HS-27A (cell line): ENCODE measurements at regions not wholly inside any gene's neighbourhood (a gene's known extent, or its start where the extent isn't known, plus 50 kb on each side); places are given as distances from the start of the nearest gene placed in this dataset.

ENCODE experiments used
- DNase-seq: peaks from one replicate; pipeline ENCODE4 v3.0.0-alpha.2; 2012; ENCODE audit warnings: low read depth, missing footprints

DNA sequence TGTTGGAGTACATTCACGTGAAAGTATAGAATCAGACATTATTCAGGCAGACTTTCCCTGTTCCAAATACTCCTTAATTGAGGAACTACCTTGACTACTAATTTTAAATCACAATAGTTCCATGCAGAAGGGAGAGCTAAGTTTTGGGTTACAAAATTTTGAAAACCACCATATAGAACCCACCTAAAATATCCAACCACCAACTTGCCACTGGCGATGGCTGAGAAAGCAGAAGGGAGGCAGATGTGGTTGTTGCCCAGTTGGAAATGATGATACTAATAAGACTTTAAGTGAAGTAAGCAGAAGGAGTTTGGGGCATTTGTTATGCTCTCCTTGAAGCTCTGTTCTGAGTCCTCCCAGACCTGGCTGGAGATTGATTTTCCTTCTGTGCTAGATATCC is 190.7 kb downstream of the HLX start:
- no peak for DNase-seq

DNA sequence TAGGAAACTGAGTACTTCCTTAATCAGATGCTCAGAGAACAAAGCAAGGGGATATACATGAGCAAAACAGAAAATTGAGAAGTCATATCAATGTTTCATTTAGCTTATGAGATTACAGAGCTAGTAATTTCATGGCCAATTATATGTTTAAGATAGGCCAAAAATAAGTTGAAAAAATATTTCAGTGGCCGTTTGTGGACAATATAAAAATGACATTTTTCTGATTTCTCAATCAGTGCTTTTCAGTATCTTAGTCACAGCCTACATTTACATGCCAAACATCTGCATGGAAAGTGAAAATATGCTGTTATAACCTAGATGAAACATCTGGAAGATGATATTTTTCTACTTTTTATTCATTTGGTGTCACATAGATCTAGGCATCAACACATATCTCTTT is 192.5 kb downstream of the HLX start:
- DNase-seq: no peak

DNA sequence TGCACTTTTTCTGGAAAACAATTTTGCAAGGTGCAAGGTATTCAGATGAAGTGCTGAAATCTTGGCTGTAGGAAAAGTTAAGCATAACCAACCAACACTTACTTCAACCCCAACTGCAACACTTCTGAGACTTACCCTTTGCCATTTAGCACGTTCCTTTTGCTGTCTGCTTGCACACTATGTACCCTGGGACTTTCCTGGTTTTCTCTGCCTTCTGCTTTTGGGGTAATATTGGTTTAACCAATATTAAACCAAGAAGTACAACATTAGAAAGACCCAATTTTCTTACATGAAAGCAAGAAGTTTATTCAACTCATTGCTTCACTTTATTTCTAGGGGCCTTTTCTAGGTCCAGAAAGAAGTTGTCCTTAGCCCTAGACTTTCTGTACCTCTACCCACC is 193.0 kb downstream of the HLX start:
- no peak for DNase-seq

DNA sequence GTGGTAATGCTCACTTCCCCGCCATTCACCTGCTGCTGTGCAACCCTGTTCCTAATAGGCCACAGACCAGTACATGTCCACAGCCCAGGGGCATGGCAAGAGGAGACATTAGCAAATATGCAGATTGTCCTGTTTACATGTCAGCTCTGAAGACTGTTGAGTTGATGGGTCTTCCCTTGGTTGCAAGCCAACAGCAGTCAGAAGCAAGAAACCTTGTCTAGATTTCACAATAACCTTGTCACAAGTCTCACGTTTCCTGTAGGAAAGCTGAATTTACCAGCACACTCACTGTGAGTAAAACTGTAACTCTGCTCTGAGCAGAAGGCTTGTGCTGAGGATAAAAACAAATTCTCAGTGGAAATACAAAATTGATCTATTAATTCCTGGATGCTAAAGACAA is 195.1 kb downstream of the HLX start:
- no peak for DNase-seq

DNA sequence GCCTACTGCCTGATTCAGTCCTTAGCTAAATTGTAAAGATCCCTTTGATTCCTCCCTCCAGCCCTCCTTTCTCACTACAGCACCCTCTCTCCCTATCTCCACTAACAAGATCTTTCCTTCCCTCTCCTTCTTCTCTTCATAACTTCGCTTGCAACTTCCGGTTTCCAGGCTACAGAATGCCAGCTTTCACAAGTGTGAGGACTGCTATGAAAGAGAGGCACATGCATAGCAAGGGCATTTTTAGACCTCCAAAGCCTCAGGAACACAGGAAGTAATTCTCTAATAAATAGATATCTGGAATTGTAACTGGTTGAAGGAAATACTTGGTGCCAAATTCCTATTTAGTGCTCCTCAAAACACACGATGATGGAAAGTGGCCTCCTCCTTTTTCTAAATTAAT is 196.7 kb downstream of the HLX start:
- DNase-seq: no peak

DNA sequence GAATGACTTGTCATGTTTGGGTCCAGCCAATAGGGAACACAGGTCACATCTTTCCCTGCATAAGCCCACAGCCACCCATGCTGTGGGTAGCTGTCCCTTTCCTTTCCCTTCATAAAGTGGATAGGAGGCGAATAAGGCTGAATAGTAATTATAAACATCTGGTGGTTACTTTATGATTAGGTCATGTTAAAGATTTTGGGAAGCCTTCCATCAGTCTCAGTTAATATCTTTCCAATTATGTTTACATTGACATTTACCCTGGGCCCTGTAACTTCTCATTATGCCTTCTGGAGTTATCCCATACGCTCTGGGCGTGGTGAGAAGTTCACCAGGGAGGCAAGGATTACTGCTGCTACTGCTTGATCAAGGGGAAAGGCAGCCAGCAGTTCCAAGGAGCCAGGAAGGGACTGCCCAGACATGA is 197.2 kb downstream of the HLX start:
- DNase-seq: no peak

DNA sequence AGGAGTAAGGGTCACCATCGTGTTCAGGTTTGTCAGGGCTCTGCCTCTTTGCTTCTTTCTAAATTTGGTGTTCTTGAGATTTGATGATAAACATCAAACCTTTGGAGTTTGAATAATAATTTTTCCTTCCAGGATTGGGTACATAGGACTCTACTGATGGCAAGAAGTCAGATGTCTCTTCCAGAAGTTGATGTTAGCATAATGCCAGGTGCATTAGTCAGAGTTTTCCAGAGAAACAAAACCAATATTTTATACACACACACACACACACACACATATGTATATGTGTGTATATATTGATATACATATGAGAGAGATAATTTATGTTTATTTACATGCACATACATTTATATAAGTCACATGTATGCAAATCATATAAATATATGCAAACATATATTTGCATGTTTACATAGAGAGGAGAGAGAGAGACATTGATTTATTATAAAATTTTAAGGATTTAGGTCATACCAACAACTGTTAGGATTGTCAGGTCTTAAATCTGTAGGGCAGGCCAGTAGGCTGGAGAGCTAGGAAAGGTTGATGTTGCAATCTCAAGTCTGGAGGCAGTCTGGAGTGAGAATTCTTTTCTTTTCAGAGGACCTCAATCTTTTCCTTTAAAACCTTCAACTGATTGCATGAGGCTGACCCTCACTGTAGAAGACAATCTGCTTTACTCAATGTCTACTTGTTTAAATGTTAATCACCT is 199.2 kb downstream of the HLX start:
- no peak for DNase-seq

DNA sequence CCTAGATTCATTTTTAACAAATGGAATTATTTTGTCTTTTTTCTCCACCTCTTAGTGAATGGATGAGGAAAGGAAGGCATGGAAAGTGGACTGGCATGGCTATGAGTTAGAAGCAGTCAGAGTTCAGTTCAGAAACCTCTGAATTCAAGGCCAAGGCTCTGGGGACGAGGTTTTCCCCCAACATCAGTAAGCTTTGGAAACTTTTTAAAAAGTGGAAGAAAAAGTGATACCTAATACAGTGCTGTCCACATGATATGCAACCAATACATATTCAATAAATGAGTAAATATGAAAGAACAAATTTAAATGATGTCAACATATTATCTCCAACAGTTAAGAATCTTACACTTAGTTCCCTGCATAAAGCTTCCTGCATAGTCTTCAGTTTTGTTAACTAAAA is 204.7 kb downstream of the HLX start:
- no peak for DNase-seq

DNA sequence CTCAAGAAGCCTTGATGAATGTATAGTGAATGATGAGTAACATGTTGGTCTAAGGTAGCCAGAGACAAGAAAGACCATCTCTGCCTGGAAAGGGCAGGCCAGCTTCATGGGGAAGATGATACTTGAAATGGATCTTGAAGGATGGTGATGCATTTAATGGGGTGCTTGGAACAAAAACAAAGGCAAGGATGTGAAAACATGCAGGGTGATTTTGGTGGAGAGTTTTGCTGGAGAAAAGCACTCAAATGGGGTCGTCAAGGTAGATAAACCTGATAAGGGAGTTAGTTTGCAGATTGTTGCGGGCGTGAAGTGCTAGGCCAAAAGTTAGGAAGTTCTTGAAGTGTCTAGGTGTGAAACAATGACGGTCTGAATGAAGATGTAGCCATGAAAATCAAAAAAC is 205.4 kb downstream of the HLX start:
- DNase-seq: no peak

DNA sequence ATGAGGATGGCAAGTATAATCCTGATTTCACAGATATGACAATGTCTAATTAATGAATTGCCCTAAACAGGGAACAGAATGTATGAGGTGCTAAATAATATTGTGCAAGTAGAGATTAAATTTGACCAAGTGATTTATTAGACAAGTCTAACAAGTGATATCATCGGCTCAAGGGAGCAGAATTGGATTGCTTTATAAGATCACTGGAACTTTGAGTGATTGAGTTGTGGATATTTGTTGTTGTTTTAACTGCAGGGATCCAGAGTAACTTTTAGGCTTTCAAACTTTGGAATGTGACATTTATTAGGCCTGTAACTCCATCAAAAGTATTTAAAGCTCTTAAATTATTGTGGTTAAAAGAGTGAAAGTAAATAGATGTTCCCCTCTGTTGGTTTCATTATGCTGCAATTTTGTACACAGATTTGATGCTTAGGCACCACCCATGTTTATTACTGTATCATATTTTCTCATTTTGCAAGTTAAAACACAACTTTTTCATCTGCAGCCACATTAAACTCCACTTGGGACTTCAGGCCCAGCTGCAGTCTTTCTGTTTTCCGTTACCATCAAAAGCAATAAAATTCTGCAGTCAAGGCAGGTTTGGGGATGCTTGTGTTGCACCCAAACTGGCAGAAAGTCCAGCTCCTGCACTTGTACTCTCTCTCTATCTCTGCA is 206.6 kb downstream of the HLX start:
- no peak for DNase-seq

DNA sequence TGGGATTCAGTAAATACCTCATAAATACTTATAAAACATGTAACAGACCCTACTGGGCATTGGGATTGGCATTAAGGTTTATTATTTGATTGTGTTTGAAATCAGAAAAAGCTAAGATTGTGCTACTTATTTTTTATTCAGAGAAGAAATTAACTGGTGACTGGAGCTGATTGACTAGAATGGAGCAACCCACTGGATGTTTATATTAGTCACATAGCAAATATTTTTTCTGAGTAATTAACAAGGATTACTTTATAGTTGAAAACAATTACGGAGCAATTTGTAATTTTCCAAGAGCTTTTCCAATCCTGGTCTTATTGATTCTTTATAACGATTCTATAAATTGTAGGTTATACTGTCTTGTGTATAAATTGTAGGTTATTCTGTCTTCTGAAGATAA is 208.7 kb downstream of the HLX start:
- no peak for DNase-seq

DNA sequence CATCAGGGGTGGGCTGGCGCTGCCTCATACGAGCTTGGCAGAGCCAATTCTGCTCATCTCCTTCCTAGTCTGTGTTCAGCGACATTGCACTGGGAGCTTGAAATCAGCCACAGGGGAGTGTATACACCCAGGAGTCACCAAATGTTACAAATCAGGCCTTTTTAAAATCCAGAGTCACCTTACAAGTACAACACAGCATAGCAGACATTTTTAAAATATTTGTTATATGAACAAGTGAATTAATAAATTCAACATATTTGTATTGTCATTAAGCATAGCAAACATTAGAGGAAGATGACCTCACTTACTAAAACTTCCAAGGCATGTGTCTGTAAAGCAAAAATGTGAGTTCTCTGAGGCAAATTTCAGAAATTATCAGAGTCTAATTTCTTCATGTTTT is 210.0 kb downstream of the HLX start:
- peak; percentile 66 for DNase-seq

DNA sequence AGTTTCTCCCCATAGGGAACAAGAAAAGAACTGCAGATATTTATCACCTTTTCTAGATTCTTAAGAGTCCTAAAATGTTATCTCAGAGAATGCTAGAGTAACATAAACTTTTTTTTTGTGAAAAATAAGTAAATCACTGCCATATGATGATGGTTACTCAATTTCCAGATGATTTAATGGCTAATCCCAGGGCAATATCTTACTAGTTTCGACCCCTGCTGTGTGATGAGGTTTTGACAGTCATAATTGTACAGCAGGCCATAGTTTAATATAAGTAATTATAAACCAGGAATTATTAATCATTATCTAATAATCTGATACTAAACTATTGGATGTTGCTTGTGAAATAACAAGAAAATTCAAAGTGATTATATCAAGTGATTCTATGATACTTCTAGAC is 210.6 kb downstream of the HLX start:
- DNase-seq: no peak

DNA sequence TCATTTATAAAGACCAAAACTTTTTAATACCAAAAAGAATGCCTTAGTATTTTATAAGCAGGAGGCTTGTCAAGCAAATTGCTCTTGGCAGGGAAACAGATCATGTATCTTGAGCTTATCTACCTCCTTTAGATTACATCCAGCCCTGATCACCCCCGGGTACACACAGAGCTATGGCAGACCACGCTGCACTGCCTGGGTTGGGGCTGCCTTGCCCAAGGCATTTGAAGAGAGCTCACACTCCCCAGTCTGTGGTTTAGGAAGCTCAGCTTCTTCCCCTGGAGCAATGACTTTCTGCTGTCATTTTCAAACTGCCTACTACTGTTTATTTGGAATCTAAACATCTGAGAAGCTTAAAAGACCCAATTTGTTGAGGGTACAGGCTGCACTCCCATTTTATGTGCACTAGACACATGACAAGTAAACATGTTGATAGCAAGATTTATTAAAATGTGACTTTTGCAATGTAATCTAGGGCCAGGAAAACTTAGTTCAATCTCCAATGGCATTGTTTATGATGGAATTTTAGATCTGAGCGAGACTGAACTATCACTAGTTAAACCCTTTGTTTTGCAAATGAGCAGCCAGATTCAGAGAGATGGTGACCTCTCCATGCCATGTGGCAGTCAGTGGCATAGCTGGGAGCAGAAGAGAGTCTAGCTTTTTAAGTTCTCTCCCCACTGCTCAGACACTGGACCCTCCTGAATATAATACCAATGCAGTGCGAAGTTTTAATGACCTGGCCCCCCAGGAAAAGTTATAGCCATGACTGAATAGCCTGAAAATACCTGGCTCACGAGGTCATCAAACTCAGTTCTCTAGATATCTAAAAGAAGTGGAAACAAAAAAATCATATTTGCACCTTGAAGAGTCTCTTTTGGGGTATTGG is 214.9 kb downstream of the HLX start:
- DNase-seq: no peak

DNA sequence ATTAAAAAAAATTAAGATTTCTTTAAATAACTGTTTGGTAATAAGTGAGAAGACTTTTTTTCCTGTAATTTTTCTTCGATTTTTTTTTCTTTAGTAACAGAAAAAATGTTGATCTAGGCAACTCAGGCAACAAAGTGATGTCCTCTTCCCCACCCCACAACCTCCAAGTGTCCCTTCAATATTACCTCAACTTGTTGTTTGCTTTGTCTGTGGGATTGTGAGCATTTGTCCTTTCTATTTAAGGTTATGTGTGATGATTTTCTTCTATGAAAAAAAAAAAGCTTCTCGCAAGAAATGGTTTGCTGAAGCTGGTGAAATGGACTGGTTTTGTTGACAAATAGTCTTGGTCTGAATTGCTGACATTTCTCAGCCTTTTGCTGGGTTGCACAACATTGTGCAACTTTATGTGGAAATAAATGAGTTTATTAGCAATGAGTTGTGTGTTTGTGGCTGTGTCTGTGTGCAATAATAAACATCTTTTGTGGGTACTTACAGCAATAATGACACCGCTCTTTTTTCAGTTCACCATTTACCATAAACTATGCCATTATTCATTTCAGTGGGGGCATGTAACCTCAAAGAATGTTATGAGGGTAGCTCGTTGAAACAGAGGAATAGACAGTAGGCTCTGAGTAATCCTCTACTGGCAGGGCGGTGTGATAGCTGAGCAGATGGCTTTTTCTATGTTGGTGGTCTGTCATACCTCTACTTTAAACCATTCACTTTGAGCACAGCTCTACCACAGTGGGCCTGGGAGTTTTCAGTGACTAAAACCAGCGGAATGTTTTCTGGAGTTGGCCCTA is 218.4 kb downstream of the HLX start:
- DNase-seq: peak; percentile 80

DNA sequence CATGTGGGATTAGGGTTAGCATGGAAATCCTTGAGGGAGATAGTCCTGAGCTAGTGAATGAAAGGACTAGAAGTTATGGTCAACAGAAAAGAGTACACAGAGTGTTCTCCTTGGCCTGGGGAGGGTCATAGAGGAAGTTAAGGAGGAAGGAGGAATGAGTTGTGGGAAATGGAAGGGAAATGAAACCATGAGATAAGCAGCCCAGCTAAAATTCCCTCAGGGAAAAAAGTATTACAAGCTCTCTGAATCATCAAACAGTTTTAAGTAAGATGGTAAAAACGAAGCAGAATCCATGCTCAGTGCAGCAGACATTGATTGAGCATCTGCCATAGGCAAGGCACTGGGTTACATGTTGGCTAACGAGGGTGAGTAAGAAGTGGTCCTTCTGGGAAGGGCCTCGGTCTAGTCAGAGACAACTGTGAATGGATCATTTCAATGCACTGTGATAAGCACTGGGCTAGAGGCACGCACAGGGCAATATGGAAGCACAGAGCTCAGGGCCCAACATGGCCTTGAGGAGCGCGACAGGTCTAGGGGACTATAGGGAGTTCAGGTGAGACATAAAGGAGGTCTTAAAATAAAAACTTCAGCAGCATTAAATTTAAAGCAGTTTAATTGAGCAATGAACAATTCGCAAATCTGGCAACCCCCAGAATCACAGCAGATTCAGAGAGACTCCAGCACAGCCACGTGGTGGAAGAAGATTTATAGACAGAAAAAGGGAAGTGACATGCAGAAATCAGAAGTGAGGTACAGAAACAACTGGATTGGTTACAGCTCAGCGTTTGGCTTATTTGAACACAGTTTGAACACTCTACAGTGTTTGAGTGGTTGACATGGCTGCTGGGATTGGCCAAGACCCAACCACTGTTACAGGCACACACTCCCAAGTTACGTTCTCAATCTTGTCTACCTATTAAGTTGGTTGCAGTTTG is 219.5 kb downstream of the HLX start:
- DNase-seq: no peak

DNA sequence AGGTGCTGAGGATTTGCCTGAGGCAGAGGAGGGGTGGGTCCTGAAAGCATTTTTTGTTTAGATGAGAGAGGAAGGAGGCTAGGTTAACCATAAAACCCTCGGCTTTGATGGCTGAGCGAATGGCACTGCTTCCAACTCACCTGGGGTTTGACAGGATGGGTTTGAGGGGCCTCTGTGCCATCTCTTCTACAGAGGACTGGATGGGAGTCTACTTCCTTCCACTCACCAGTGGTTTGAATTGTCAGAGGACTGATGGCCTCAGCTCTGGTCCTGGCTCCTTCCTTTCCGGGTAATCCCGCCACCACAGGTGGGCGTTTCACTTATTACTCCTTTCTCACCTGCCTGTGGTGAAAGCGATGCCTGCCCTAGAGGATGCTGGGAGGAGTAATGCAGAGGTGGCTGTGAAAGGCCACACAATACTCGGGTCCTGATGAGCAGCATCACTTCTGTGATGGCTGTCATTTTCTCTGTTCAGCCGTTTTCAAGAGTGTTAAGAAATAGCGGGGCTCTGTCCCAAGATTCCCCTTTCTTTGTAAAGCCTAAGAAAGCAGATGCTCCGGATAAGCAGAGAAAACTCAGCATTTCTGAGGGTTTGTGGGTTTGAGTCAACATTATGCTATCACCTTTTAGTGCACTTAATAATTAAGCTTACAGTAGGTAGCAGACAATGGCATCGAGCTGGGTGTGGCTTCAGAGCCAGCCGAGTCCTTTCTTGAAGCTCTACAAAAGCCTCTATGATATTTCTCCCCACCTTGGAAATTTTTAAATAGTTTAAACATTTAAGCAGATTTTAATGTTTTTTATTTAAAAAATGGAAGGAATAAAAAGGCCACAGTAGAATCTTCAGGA is 220.7 kb downstream of the HLX start:
- DNase-seq: no peak

DNA sequence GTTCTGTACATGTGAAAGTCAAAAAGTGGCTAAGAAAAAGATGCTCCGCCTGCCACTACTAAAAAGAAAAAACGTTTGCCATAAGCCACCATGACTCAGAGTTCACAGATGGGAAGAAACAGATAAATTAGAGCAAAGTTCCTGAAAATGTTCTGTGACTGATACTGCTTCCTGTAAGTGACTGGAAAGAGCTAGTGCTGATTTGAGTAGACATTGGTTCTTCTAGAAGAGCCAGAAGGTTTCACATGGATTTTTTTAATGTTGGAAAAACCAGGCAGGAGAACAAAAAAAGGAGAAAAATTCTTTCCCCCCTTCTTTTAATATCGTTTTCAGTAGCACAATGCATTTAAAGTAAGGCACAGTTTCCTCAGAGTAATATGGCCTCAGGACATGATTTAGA is 221.4 kb downstream of the HLX start:
- no peak for DNase-seq

DNA sequence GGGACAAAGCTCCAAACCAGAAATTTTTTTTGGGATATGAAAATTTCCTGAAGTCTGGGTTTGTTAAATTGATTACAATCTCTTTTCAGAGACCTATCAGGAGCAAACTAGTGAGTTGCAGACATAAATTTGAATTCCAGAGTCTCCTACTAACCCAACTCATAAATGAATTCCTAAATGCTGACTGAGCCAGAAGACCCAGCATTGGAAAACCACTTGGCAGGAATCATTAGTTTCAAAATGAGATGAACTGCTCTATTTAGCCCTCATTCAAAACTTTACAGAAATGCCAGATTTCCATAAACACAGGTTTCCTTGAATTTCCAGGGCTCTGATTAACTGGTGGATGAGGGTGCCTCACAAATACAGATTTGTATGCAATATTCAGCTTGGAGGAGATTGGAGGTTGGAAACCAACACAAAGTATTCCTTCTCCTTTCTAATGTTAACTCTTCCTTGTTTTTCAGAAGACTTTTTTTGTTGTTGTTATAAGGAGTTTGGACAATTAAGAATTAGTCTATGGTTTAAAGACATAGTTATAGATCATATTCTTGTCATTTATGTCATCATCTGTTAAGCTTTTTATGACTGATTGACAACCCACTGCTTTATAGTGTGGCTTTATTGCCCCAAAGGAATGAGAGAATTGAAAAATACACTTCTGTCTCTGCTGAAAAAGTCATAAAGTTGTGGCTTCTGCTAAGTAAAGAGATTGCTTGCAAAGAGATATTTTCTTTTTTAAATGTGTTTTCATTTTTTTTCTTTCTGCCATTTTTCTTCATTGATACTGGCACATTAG is 222.8 kb downstream of the HLX start:
- no peak for DNase-seq
